ENCODE measurements at regions not wholly inside any gene's neighbourhood (a gene's known extent, or its start where the extent isn't known, plus 50 kb on each side); places are given as distances from the start of the nearest gene placed in this dataset.

- no peak for DNase-seq (ENCODE audit: low read depth, low spot score)
- ChIA-PET POLR2A (no interaction called here), CTCF (no interaction called here)
- no peak overlapping the region for H3K4me3 ChIP-seq (ENCODE audit: low read depth, low read length)
- TF ChIP-seq CTCF (IDR thresholded peaks at IDR 0.05; ENCODE audit: insufficient read depth, low read length, missing control alignments) = no peak
These were observed 171.3 kb downstream of the ST8SIA4 start for GRCh38 chr5:100731768-100732167.

GRCh38 chr5:100746730-100747129 is 156.4 kb downstream of the ST8SIA4 start:
- no peak for TF ChIP-seq CTCF (IDR thresholded peaks at IDR 0.05; ENCODE audit: insufficient read depth, low read length, missing control alignments)
- POLR2A ChIA-PET = no interaction called here
- CTCF ChIA-PET = no interaction called here
- no peak for DNase-seq (ENCODE audit: low read depth, low spot score)
- H3K4me3 ChIP-seq (ENCODE audit: low read depth, low read length) = no peak overlapping the region

DNA sequence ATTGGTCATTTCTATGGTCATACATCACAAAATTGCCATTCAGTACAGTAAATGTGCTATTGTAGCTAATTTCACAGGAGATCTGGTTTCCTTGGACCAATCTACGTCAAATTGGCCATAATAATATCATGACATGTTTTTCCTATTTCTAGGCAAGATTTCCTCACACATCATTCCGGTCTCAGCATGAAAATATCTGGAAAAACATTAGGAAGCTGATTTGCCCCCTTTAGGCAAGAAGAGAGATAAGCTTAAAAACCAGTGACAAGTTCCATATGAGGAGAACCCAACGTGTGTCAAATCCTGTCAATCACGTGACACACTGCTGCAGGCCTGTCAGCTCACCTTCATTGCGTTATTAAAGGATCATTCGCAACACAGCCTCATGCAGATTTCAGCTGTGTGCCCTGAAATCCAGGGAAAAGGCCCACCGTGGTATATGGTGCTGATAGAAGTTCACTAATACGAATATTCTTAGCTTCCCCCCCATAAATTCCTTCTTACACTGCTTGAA is 153.3 kb downstream of the ST8SIA4 start:
- no peak for DNase-seq (ENCODE audit: low read depth, low spot score)
- ChIA-PET POLR2A (no interaction called here), CTCF (interaction anchor here (0.9 kb wide), 1 partner anchor 26 kb away, joined by 3 read pairs; no protein-coding TSS in a partner anchor)
- no peak overlapping the region for H3K4me3 ChIP-seq (ENCODE audit: low read depth, low read length)
- no peak for TF ChIP-seq CTCF (IDR thresholded peaks at IDR 0.05; ENCODE audit: insufficient read depth, low read length, missing control alignments)

DNA sequence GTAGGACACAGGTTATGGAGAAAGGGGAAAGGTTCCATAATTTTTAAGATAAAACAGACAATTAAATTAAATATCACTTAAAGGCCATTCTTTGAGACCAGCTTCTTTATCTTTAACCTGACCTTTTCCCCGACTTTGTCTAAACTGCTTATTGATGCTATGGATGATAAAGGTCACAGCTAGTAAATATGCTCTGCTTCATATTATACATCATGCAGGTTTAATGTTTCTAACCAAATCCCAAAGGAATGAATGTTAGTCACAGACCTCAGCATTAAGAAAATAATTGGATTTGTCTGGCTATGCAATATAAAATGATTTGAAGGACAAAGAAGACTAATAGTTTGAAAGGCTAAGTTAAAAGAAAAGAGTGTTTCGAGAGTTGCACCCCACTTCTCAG is 147.6 kb downstream of the ST8SIA4 start:
- TF ChIP-seq CTCF (IDR thresholded peaks at IDR 0.05; ENCODE audit: insufficient read depth, low read length, missing control alignments) = no peak
- DNase-seq (ENCODE audit: low read depth, low spot score) = no peak
- POLR2A ChIA-PET = no interaction called here
- no peak overlapping the region for H3K4me3 ChIP-seq (ENCODE audit: low read depth, low read length)
- CTCF ChIA-PET = no interaction called here
